Fibroblast of villous mesenchyme (primary cell): ENCODE measurements at regions not wholly inside any gene's neighbourhood (a gene's known extent, or its start where the extent isn't known, plus 50 kb on each side); places are given as distances from the start of the nearest gene placed in this dataset.

Experiments used
- DNase-seq: peaks from one replicate; pipeline ENCODE4 v3.0.0-alpha.2; 2010; ENCODE audit warnings: low read depth
- H3K4me3 ChIP-seq: 2 replicates; pipeline ENCODE4 v1.5.1; 2011; ENCODE audit warnings: low read depth, mild to moderate bottlenecking, low read length
- CTCF ChIP-seq: IDR thresholded peaks from 2 replicates; pipeline ENCODE4 v1.5.1; 2012; ENCODE audit warnings: low read depth, mild to moderate bottlenecking, low read length; ENCODE audit not compliant: insufficient read depth

- no peak overlapping the region for H3K4me3 ChIP-seq
- TF ChIP-seq CTCF, result no peak
- DNase-seq, result no peak
Measured at GRCh38 chr3:145058483-145058882, 1086.9 kb downstream of the DIPK2A start.

- TF ChIP-seq CTCF, result no peak
- DNase-seq, result no peak
- no peak overlapping the region for H3K4me3 ChIP-seq
Measured at GRCh38 chr3:145063616-145064015, 1092.0 kb downstream of the DIPK2A start.

GRCh38 chr3:145070795-145071194, 1090.2 kb downstream of the PLOD2 start:
- H3K4me3 ChIP-seq, result no peak overlapping the region
- no peak for DNase-seq
- TF ChIP-seq CTCF, result no peak

- no peak for DNase-seq
- no peak for TF ChIP-seq CTCF
- H3K4me3 ChIP-seq, result no peak overlapping the region
Measured at GRCh38 chr3:145079436-145079835, 1081.5 kb downstream of the PLOD2 start.

- TF ChIP-seq CTCF, result no peak
- no peak for DNase-seq
- no peak overlapping the region for H3K4me3 ChIP-seq
Measured at GRCh38 chr3:145087038-145087437, 1073.9 kb downstream of the PLOD2 start.

- H3K4me3 ChIP-seq, result no peak overlapping the region
- DNase-seq, result no peak
- TF ChIP-seq CTCF, result no peak
Measured at GRCh38 chr3:145088917-145089316, 1072.1 kb downstream of the PLOD2 start.

- no peak for DNase-seq
- no peak overlapping the region for H3K4me3 ChIP-seq
- TF ChIP-seq CTCF, result no peak
Measured at GRCh38 chr3:145089337-145089736, 1071.6 kb downstream of the PLOD2 start.
